Fibroblast of lung (primary cell): ENCODE measurements at regions not wholly inside any gene's neighbourhood (a gene's known extent, or its start where the extent isn't known, plus 50 kb on each side); places are given as distances from the start of the nearest gene placed in this dataset.

ENCODE experiments used
- DNase-seq, 2 donors: peaks; one replicate each; pipeline versions ENCODE4 v3.0.0 to v3.0.0-alpha.2; 2010; ENCODE audit warnings: low read depth in 2 of 2
- H2AFZ ChIP-seq: 2 replicates; pipeline ENCODE4 v1.5.1; 2012; ENCODE audit warnings: low read length, control low read depth, inconsistent platforms
- H3K27ac ChIP-seq: 2 replicates; pipeline ENCODE4 v1.5.1; 2011; ENCODE audit warnings: low read length, control low read depth; ENCODE audit not compliant: insufficient read depth
- H3K27me3 ChIP-seq: 2 replicates; pipeline ENCODE4 v1.5.1; 2011; ENCODE audit warnings: mild to moderate bottlenecking, low read length; ENCODE audit not compliant: control insufficient read depth, insufficient read depth
- H3K36me3 ChIP-seq: 2 replicates; pipeline ENCODE4 v1.5.1; 2011; ENCODE audit warnings: low read length; ENCODE audit not compliant: control insufficient read depth, insufficient read depth
- H3K4me1 ChIP-seq: 2 replicates; pipeline ENCODE4 v1.5.1; 2011; ENCODE audit warnings: low read length; ENCODE audit not compliant: control insufficient read depth, insufficient read depth; ENCODE audit errors: extremely low read depth
- H3K4me2 ChIP-seq: 2 replicates; pipeline ENCODE4 v1.5.1; 2011; ENCODE audit warnings: low read length, control low read depth; ENCODE audit not compliant: insufficient read depth; ENCODE audit errors: extremely low read depth
- H3K4me3 ChIP-seq, 4 experiments: fragments of 200-600 bp in 1 of 4; sonication (generic) in 1 of 4; replicated peaks in 1 of 4; 2 replicates each; pipeline ENCODE4 v1.5.1; 2011 to 2016; ENCODE audit warnings: low read length in 4 of 4, low read depth in 3 of 4, mild to moderate bottlenecking in 3 of 4, control low read depth in 2 of 4, inconsistent platforms in 1 of 4, mixed read lengths in 1 of 4; ENCODE audit not compliant: insufficient read depth in 1 of 4; ENCODE audit errors: control extremely low read depth in 1 of 4
- H3K79me2 ChIP-seq: 2 replicates; pipeline ENCODE4 v1.5.1; 2012; ENCODE audit warnings: mild to moderate bottlenecking, low read length, inconsistent platforms; ENCODE audit not compliant: control insufficient read depth, insufficient read depth
- H3K9ac ChIP-seq: 2 replicates; pipeline ENCODE4 v1.5.1; 2011; ENCODE audit warnings: mild to moderate bottlenecking, low read length, control low read depth; ENCODE audit not compliant: insufficient read depth
- H3K9me3 ChIP-seq: 2 replicates; pipeline ENCODE4 v1.5.1; 2012; ENCODE audit warnings: low read depth, low read length; ENCODE audit not compliant: control insufficient read depth, insufficient read depth
- H4K20me1 ChIP-seq: 2 replicates; pipeline ENCODE4 v1.5.1; 2011; ENCODE audit warnings: low read length; ENCODE audit not compliant: control insufficient read depth, insufficient read depth; ENCODE audit errors: extremely low read depth
- EZH2 ChIP-seq: IDR thresholded peaks from 2 replicates; pipeline ENCODE4 v1.5.1; 2012; ENCODE audit warnings: low read length, control low read depth, mild to moderate bottlenecking; ENCODE audit errors: missing control alignments
- TF ChIP-seq, protein P1 (sequence below), 2 donors: IDR thresholded peaks in 1 of 2; conservative IDR thresholded peaks in 1 of 2; 1 replicate in 1 of 2; 2 replicates in 1 of 2; pipeline ENCODE4 v1.5.1; 2011 to 2012; ENCODE audit warnings: low read length in 2 of 2, control low read depth in 1 of 2, inconsistent platforms in 1 of 2, low read depth in 1 of 2, mild to moderate bottlenecking in 1 of 2

DNA sequence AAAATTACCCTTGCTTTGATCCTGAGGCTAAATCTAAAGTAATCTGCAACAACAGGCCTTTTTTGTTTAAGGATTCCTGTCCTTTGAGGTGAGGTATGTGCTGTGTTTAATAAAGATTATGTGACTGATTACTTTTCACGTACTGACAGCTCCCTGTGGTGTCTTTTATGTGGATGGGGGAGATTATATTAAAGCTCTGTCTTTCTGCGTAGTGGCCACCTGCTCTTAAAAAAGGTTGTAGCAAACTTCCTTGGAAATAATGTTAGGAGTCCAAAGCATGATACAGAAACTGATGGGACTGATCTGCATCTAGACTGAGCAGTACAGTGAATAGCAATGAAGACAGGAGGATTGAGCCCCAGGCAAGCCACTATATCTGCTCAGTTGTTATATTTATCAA is 453.0 kb upstream of the GOLIM4 start:
- no peaks in the 10 kb centered on the region for H3K36me3 ChIP-seq
- no peak overlapping the region for H2AFZ ChIP-seq
- no peaks in the 10 kb centered on the region for H3K4me1 ChIP-seq
- H4K20me1 ChIP-seq: no peaks in the 10 kb centered on the region
- no peak overlapping the region for H3K9ac ChIP-seq
- no peaks in the 10 kb centered on the region for H3K79me2 ChIP-seq
- no peak overlapping the region for H3K27ac ChIP-seq
- H3K4me2 ChIP-seq: no peak overlapping the region
- TF ChIP-seq, protein P1, sequence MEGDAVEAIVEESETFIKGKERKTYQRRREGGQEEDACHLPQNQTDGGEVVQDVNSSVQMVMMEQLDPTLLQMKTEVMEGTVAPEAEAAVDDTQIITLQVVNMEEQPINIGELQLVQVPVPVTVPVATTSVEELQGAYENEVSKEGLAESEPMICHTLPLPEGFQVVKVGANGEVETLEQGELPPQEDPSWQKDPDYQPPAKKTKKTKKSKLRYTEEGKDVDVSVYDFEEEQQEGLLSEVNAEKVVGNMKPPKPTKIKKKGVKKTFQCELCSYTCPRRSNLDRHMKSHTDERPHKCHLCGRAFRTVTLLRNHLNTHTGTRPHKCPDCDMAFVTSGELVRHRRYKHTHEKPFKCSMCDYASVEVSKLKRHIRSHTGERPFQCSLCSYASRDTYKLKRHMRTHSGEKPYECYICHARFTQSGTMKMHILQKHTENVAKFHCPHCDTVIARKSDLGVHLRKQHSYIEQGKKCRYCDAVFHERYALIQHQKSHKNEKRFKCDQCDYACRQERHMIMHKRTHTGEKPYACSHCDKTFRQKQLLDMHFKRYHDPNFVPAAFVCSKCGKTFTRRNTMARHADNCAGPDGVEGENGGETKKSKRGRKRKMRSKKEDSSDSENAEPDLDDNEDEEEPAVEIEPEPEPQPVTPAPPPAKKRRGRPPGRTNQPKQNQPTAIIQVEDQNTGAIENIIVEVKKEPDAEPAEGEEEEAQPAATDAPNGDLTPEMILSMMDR (conservative IDR thresholded peaks at IDR 0.05 in 1 of 2, IDR thresholded peaks at IDR 0.05 in 1 of 2; ENCODE audit: low read depth in 1 of 2, low read length in 2 of 2): no peak
- no peaks in the 10 kb centered on the region for H3K9me3 ChIP-seq
- no peaks in the 10 kb centered on the region for H3K27me3 ChIP-seq
- DNase-seq: no peak
- no peak overlapping the region for H3K4me3 ChIP-seq

DNA sequence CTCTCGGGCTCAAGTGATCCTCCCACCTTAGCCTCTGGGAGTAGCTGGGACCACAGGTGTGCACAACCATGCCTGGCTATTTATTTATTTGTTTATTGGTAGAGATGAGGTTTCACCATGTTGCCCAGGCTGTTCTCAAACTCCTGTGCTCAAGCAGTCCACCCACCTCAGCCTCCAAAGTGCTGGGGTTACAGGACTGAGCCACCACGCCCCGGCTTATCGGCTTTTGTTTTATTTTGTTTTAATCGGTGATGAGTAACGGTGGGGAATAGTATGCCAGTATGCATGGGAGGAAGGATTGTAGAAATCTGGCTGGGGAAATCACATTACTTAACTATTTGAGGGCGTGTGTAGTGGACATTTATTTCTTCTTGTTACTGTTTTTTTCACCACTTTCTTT is 451.0 kb upstream of the GOLIM4 start:
- TF ChIP-seq EZH2: no peak
- TF ChIP-seq, protein P1 (conservative IDR thresholded peaks at IDR 0.05 in 1 of 2, IDR thresholded peaks at IDR 0.05 in 1 of 2; ENCODE audit: low read depth in 1 of 2, low read length in 2 of 2): no peak
- no peak overlapping the region for H2AFZ ChIP-seq
- no peaks in the 10 kb centered on the region for H3K9me3 ChIP-seq
- H3K4me3 ChIP-seq: no peak overlapping the region
- H3K4me2 ChIP-seq: no peak overlapping the region
- H4K20me1 ChIP-seq: no peaks in the 10 kb centered on the region
- no peaks in the 10 kb centered on the region for H3K36me3 ChIP-seq
- no peak overlapping the region for H3K9ac ChIP-seq
- peak in 1 of 2 donors; percentile 5 for DNase-seq
- H3K4me1 ChIP-seq: no peaks in the 10 kb centered on the region
- H3K79me2 ChIP-seq: no peaks in the 10 kb centered on the region
- no peak overlapping the region for H3K27ac ChIP-seq
- no peaks in the 10 kb centered on the region for H3K27me3 ChIP-seq

DNA sequence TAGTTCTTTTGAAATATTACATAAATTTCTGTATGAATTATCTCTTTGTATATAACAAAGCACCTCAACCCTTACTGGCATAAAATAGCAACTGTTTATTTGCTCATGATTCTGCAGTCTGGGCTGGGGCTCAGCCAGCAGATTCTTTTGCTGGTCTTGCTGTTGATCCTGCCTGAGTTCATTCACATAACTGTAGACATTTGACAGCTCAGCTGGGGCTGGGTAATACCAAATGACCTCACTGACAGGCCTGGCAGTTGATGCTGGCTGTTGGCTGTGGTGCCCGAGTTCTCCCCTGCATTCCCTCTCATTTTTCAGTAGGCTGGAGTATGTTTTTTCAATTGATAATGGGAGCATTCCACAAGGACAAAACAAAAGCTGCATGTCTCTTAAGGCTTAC is 449.9 kb upstream of the GOLIM4 start:
- no peak overlapping the region for H3K4me3 ChIP-seq
- no peaks in the 10 kb centered on the region for H3K79me2 ChIP-seq
- H2AFZ ChIP-seq: no peak overlapping the region
- no peak for TF ChIP-seq EZH2
- TF ChIP-seq, protein P1 (conservative IDR thresholded peaks at IDR 0.05 in 1 of 2, IDR thresholded peaks at IDR 0.05 in 1 of 2; ENCODE audit: low read depth in 1 of 2, low read length in 2 of 2): no peak
- no peaks in the 10 kb centered on the region for H3K4me1 ChIP-seq
- H3K9ac ChIP-seq: no peak overlapping the region
- no peaks in the 10 kb centered on the region for H3K36me3 ChIP-seq
- no peak overlapping the region for H3K27ac ChIP-seq
- H4K20me1 ChIP-seq: no peaks in the 10 kb centered on the region
- H3K9me3 ChIP-seq: no peaks in the 10 kb centered on the region
- DNase-seq: peak; percentile 30 to 60
- H3K27me3 ChIP-seq: no peaks in the 10 kb centered on the region
- H3K4me2 ChIP-seq: no peak overlapping the region
